Peyer's patch (tissue), 4 donors: ENCODE measurements at regions not wholly inside any gene's neighbourhood (a gene's known extent, or its start where the extent isn't known, plus 50 kb on each side); places are given as distances from the start of the nearest gene placed in this dataset.

Source experiments
- DNase-seq, 3 donors: peaks; one replicate each; pipeline ENCODE4 v3.0.0-alpha.2; 2017 to 2019
- H3K27ac ChIP-seq, 4 donors: fragments of 200-600 bp; sonication (generic); one replicate each; pipeline ENCODE4 v1.5.1; 2016 to 2019
- H3K27me3 ChIP-seq, 2 donors: fragments of 200-600 bp; sonication (generic); one replicate each; pipeline ENCODE4 v1.5.1; 2019
- H3K36me3 ChIP-seq, 3 donors: fragments of 200-600 bp; sonication (generic); one replicate each; pipeline ENCODE4 v1.5.1; 2016 to 2019
- H3K4me1 ChIP-seq, 4 donors: fragments of 200-600 bp; sonication (generic); one replicate each; pipeline ENCODE4 v1.5.1; 2016 to 2019
- H3K4me3 ChIP-seq, 4 donors: fragments of 200-600 bp; sonication (generic); 1 replicate in 3 of 4; 2 replicates in 1 of 4; pipeline ENCODE4 v1.5.1; 2016 to 2019; ENCODE audit warnings: mild to moderate bottlenecking in 1 of 4
- H3K9me3 ChIP-seq, 4 donors: fragments of 200-600 bp; sonication (generic); one replicate each; pipeline ENCODE4 v1.5.1; 2016 to 2019; ENCODE audit warnings: mild to moderate bottlenecking in 1 of 4
- CTCF ChIP-seq, 6 experiments: fragments of 450-650 bp in 4 of 6; fragments of 200-600 bp in 2 of 6; sonication (generic) in 1 of 6; IDR thresholded peaks; one replicate each; pipeline ENCODE4 v1.5.1; 2017 to 2019; ENCODE audit warnings: antibody characterized with exemption in 6 of 6, mild to moderate bottlenecking in 3 of 6, moderate library complexity in 1 of 6
- POLR2A ChIP-seq, 2 donors: fragments of 450-650 bp; IDR thresholded peaks; one replicate each; pipeline ENCODE4 v1.5.1; 2017; ENCODE audit warnings: antibody characterized with exemption in 2 of 2, mild to moderate bottlenecking in 2 of 2, moderate library complexity in 2 of 2

- DNase-seq = no peak
- Histone ChIP-seq H3K4me3 (no peak overlapping the region), H3K9me3 (no peaks in the 10 kb centered on the region), H3K36me3 (no peaks in the 10 kb centered on the region), H3K27me3 (no peaks in the 10 kb centered on the region), H3K27ac (no peak overlapping the region), H3K4me1 (no peaks in the 10 kb centered on the region)
- no peak for TF ChIP-seq CTCF (IDR thresholded peaks at IDR 0.05)
- no peak for TF ChIP-seq POLR2A (IDR thresholded peaks at IDR 0.05)
Observed at GRCh38 chr1:213491468-213491867, 440.4 kb downstream of the RPS6KC1 start.

- H3K27ac ChIP-seq = no peak overlapping the region
- no peaks in the 10 kb centered on the region for H3K9me3 ChIP-seq
- no peaks in the 10 kb centered on the region for H3K36me3 ChIP-seq
- no peaks in the 10 kb centered on the region for H3K4me1 ChIP-seq
- no peak for DNase-seq
- TF ChIP-seq CTCF (IDR thresholded peaks at IDR 0.05) (no peak), POLR2A (IDR thresholded peaks at IDR 0.05) (no peak)
- no peaks in the 10 kb centered on the region for H3K27me3 ChIP-seq
- H3K4me3 ChIP-seq = no peak overlapping the region
Observed at GRCh38 chr1:213492161-213493041, 441.4 kb downstream of the RPS6KC1 start.

- Histone ChIP-seq H3K27me3 (no peaks in the 10 kb centered on the region), H3K4me3 (no peak overlapping the region), H3K27ac (no peak overlapping the region), H3K9me3 (no peaks in the 10 kb centered on the region), H3K36me3 (no peaks in the 10 kb centered on the region), H3K4me1 (no peaks in the 10 kb centered on the region)
- no peak for DNase-seq
- TF ChIP-seq POLR2A (IDR thresholded peaks at IDR 0.05) (no peak), CTCF (IDR thresholded peaks at IDR 0.05) (no peak)
Observed at GRCh38 chr1:213499444-213499843, 448.4 kb downstream of the RPS6KC1 start.

GRCh38 chr1:213507472-213508223, 456.6 kb downstream of the RPS6KC1 start:
- Histone ChIP-seq H3K4me1 (no peaks in the 10 kb centered on the region), H3K27me3 (no peaks in the 10 kb centered on the region), H3K36me3 (no peaks in the 10 kb centered on the region), H3K27ac (no peak overlapping the region), H3K9me3 (no peaks in the 10 kb centered on the region), H3K4me3 (no peak overlapping the region)
- no peak for DNase-seq
- TF ChIP-seq POLR2A (IDR thresholded peaks at IDR 0.05) = no peak
- TF ChIP-seq CTCF (IDR thresholded peaks at IDR 0.05) = no peak

GRCh38 chr1:213511173-213511572, 460.1 kb downstream of the RPS6KC1 start:
- no peak overlapping the region for H3K27ac ChIP-seq
- H3K9me3 ChIP-seq = no peaks in the 10 kb centered on the region
- H3K4me1 ChIP-seq = no peaks in the 10 kb centered on the region
- DNase-seq = no peak
- H3K27me3 ChIP-seq = no peaks in the 10 kb centered on the region
- TF ChIP-seq POLR2A (IDR thresholded peaks at IDR 0.05) = no peak
- no peak for TF ChIP-seq CTCF (IDR thresholded peaks at IDR 0.05)
- H3K36me3 ChIP-seq = no peaks in the 10 kb centered on the region
- no peak overlapping the region for H3K4me3 ChIP-seq
